ENCODE measurements at regions not wholly inside any gene's neighbourhood (a gene's known extent, or its start where the extent isn't known, plus 50 kb on each side); places are given as distances from the start of the nearest gene placed in this dataset.

GRCh38 chr4:157763490-157763889 is 409.3 kb downstream of the GASK1B start:
- TF ChIP-seq CTCF (conservative IDR thresholded peaks at IDR 0.05) (no peak), EZH2 (IDR thresholded peaks at IDR 0.05; ENCODE audit: low read depth) (no peak)

All from PC-9 (cell line).